Inflammatory macrophage treated with lipopolysaccharide for 1 hour (primary cell): ENCODE measurements at regions not wholly inside any gene's neighbourhood (a gene's known extent, or its start where the extent isn't known, plus 50 kb on each side); places are given as distances from the start of the nearest gene placed in this dataset.

Source experiments
- DNase-seq, 2 donors: peaks; one replicate each; pipeline ENCODE4 v3.0.0-alpha.2; 2020 to 2022

GRCh38 chr2:58878778-58879177, 637.7 kb upstream of the FANCL start:
- DNase-seq: no peak

- no peak for DNase-seq
These were observed 635.0 kb upstream of the FANCL start for GRCh38 chr2:58876126-58876525.

- DNase-seq: no peak
These were observed 634.3 kb upstream of the FANCL start for GRCh38 chr2:58875436-58875835.

- DNase-seq: peak in 1 of 2 donors; percentile 11
These were observed 630.5 kb upstream of the FANCL start for GRCh38 chr2:58871469-58872142.

GRCh38 chr2:58870704-58871103, 629.6 kb upstream of the FANCL start:
- DNase-seq: no peak

GRCh38 chr2:58866946-58867345, 625.8 kb upstream of the FANCL start:
- DNase-seq: no peak

- no peak for DNase-seq
These were observed 625.4 kb upstream of the FANCL start for GRCh38 chr2:58866527-58866926.

- no peak for DNase-seq
These were observed 624.9 kb upstream of the FANCL start for GRCh38 chr2:58866040-58866439.

GRCh38 chr2:58865436-58865835, 624.3 kb upstream of the FANCL start:
- no peak for DNase-seq

GRCh38 chr2:58862244-58862643, 621.1 kb upstream of the FANCL start:
- peak; percentile 60 to 89 for DNase-seq

- no peak for DNase-seq
These were observed 619.5 kb upstream of the FANCL start for GRCh38 chr2:58860586-58860985.

- DNase-seq: no peak
These were observed 615.0 kb upstream of the FANCL start for GRCh38 chr2:58856100-58856499.

GRCh38 chr2:58853420-58853819, 612.3 kb upstream of the FANCL start:
- DNase-seq: no peak

GRCh38 chr2:58852905-58853304, 611.8 kb upstream of the FANCL start:
- DNase-seq: no peak

GRCh38 chr2:58852243-58852642, 611.1 kb upstream of the FANCL start:
- DNase-seq: no peak

- no peak for DNase-seq
These were observed 610.5 kb upstream of the FANCL start for GRCh38 chr2:58851598-58851997.

- DNase-seq: no peak
These were observed 603.9 kb upstream of the FANCL start for GRCh38 chr2:58845011-58845410.

GRCh38 chr2:58842501-58843155, 601.5 kb upstream of the FANCL start:
- DNase-seq: no peak

- DNase-seq: peak; percentile 2 to 4
These were observed 593.3 kb upstream of the FANCL start for GRCh38 chr2:58834404-58834803.

GRCh38 chr2:58826795-58827194, 585.7 kb upstream of the FANCL start:
- no peak for DNase-seq

- DNase-seq: no peak
These were observed 571.7 kb upstream of the FANCL start for GRCh38 chr2:58812771-58813344.

GRCh38 chr2:58805126-58805525, 564.0 kb upstream of the FANCL start:
- DNase-seq: no peak

GRCh38 chr2:58803192-58803591, 562.1 kb upstream of the FANCL start:
- no peak for DNase-seq

- DNase-seq: no peak
These were observed 559.8 kb upstream of the FANCL start for GRCh38 chr2:58800881-58801280.
